Uterus (tissue), 2 donors: ENCODE measurements at regions not wholly inside any gene's neighbourhood (a gene's known extent, or its start where the extent isn't known, plus 50 kb on each side); places are given as distances from the start of the nearest gene placed in this dataset.

Experiments used
- POLR2A ChIP-seq, 2 donors: fragments of 450-650 bp; IDR thresholded peaks; one replicate each; pipeline ENCODE4 v1.6.1; 2016; ENCODE audit warnings: antibody characterized with exemption in 2 of 2, mild to moderate bottlenecking in 1 of 2, moderate library complexity in 1 of 2
- TF ChIP-seq, protein P1 (sequence below), 4 experiments: fragments of 200-600 bp in 2 of 4; fragments of 450-650 bp in 2 of 4; sonication (generic) in 2 of 4; IDR thresholded peaks; one replicate each; pipeline ENCODE4 v1.5.1; 2016 to 2019; ENCODE audit warnings: antibody characterized with exemption in 4 of 4, mild to moderate bottlenecking in 2 of 4, moderate library complexity in 1 of 4

GRCh38 chr2:100718065-100718629, 101.8 kb upstream of the NPAS2 start:
- TF ChIP-seq, protein P1, sequence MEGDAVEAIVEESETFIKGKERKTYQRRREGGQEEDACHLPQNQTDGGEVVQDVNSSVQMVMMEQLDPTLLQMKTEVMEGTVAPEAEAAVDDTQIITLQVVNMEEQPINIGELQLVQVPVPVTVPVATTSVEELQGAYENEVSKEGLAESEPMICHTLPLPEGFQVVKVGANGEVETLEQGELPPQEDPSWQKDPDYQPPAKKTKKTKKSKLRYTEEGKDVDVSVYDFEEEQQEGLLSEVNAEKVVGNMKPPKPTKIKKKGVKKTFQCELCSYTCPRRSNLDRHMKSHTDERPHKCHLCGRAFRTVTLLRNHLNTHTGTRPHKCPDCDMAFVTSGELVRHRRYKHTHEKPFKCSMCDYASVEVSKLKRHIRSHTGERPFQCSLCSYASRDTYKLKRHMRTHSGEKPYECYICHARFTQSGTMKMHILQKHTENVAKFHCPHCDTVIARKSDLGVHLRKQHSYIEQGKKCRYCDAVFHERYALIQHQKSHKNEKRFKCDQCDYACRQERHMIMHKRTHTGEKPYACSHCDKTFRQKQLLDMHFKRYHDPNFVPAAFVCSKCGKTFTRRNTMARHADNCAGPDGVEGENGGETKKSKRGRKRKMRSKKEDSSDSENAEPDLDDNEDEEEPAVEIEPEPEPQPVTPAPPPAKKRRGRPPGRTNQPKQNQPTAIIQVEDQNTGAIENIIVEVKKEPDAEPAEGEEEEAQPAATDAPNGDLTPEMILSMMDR (IDR thresholded peaks at IDR 0.05) = no peak
- no peak for TF ChIP-seq POLR2A (IDR thresholded peaks at IDR 0.05)
